Liver (tissue), 8 donors: ENCODE measurements at regions not wholly inside any gene's neighbourhood (a gene's known extent, or its start where the extent isn't known, plus 50 kb on each side); places are given as distances from the start of the nearest gene placed in this dataset.

Experiments
- DNase-seq: peaks from one replicate; pipeline ENCODE4 v3.0.0-alpha.2; 2017; ENCODE audit warnings: low spot score
- H3K27ac ChIP-seq, 2 donors: one replicate each; pipeline ENCODE4 v1.7.0; 2013; ENCODE audit warnings: inconsistent platforms in 2 of 2, low read length in 2 of 2, control low read depth in 1 of 2, low read depth in 1 of 2, mild to moderate bottlenecking in 1 of 2
- H3K27me3 ChIP-seq, 4 donors: one replicate each; pipeline versions ENCODE4 v1.6.1 to v1.7.0; 2013; ENCODE audit warnings: low read length in 3 of 4, inconsistent platforms in 1 of 4, mild to moderate bottlenecking in 1 of 4, moderate library complexity in 1 of 4; ENCODE audit not compliant: control insufficient read depth in 4 of 4, insufficient read depth in 4 of 4
- H3K36me3 ChIP-seq, 4 donors: one replicate each; pipeline versions ENCODE4 v1.6.1 to v1.7.0; 2013; ENCODE audit warnings: low read length in 3 of 4, mild to moderate bottlenecking in 3 of 4, low read depth in 1 of 4, moderate library complexity in 1 of 4; ENCODE audit not compliant: control insufficient read depth in 4 of 4, insufficient read depth in 3 of 4
- H3K4me1 ChIP-seq, 4 donors: one replicate each; pipeline versions ENCODE4 v1.6.1 to v1.7.0; 2013; ENCODE audit warnings: low read length in 3 of 4, mild to moderate bottlenecking in 3 of 4, moderate library complexity in 1 of 4; ENCODE audit not compliant: control insufficient read depth in 4 of 4, insufficient read depth in 4 of 4
- H3K4me3 ChIP-seq, 3 donors: one replicate each; pipeline versions ENCODE4 v1.6.1 to v1.7.0; 2013; ENCODE audit warnings: low read length in 3 of 3, control low read depth in 1 of 3, low read depth in 1 of 3, mild to moderate bottlenecking in 1 of 3
- H3K9ac ChIP-seq, 2 donors: one replicate each; pipeline ENCODE4 v1.7.0; 2013; ENCODE audit warnings: low read length in 2 of 2, mild to moderate bottlenecking in 2 of 2, moderate library complexity in 2 of 2, control low read depth in 1 of 2, low read depth in 1 of 2
- H3K9me3 ChIP-seq, 4 donors: one replicate each; pipeline versions ENCODE4 v1.6.1 to v1.7.0; 2013; ENCODE audit warnings: low read length in 3 of 4; ENCODE audit not compliant: control insufficient read depth in 4 of 4
- ATF3 ChIP-seq: IDR thresholded peaks from 2 replicates; pipeline ENCODE4 v1.6.1; 2016; ENCODE audit warnings: antibody characterized with exemption
- CTCF ChIP-seq: fragments of 150-350 bp; IDR thresholded peaks from 2 replicates; pipeline ENCODE4 v1.5.1; 2017; ENCODE audit warnings: improper control_type of control experiment, low read depth, low read length; ENCODE audit not compliant: missing input control
- EGR1 ChIP-seq, 2 donors: IDR thresholded peaks; 2 replicates each; pipeline ENCODE4 v1.6.1; 2016 to 2018; ENCODE audit warnings: antibody characterized with exemption in 2 of 2, low read depth in 2 of 2
- FOXA1 ChIP-seq: IDR thresholded peaks from 2 replicates; pipeline ENCODE4 v1.6.1; 2016; ENCODE audit warnings: antibody characterized with exemption
- FOXA2 ChIP-seq: IDR thresholded peaks from 2 replicates; pipeline ENCODE4 v1.6.1; 2016; ENCODE audit warnings: antibody characterized with exemption
- GABPA ChIP-seq, 2 donors: IDR thresholded peaks in 1 of 2; conservative IDR thresholded peaks in 1 of 2; 2 replicates each; pipeline ENCODE4 v1.6.1; 2016; ENCODE audit warnings: antibody characterized with exemption in 2 of 2, mild to moderate bottlenecking in 1 of 2, moderate library complexity in 1 of 2
- HNF4A ChIP-seq, 2 donors: conservative IDR thresholded peaks; 2 replicates each; pipeline ENCODE4 v1.6.1; 2016; ENCODE audit warnings: antibody characterized with exemption in 2 of 2, mild to moderate bottlenecking in 2 of 2
- HNF4G ChIP-seq: IDR thresholded peaks from 2 replicates; pipeline ENCODE4 v1.6.1; 2016; ENCODE audit warnings: antibody characterized with exemption
- JUND ChIP-seq, 2 donors: IDR thresholded peaks; 2 replicates each; pipeline ENCODE4 v1.6.1; 2016; ENCODE audit warnings: antibody characterized with exemption in 2 of 2
- MAX ChIP-seq: IDR thresholded peaks from 2 replicates; pipeline ENCODE4 v1.6.1; 2016; ENCODE audit warnings: antibody characterized with exemption
- RAD21 ChIP-seq, 2 donors: IDR thresholded peaks; 2 replicates each; pipeline ENCODE4 v1.6.1; 2016; ENCODE audit warnings: antibody characterized with exemption in 2 of 2, mild to moderate bottlenecking in 2 of 2
- REST ChIP-seq: IDR thresholded peaks from 2 replicates; pipeline ENCODE4 v1.6.1; 2016; ENCODE audit warnings: antibody characterized with exemption, mild to moderate bottlenecking
- RXRA ChIP-seq, 2 donors: IDR thresholded peaks; 2 replicates each; pipeline ENCODE4 v1.6.1; 2017 to 2018; ENCODE audit warnings: antibody characterized with exemption in 2 of 2, mild to moderate bottlenecking in 1 of 2
- TAF1 ChIP-seq: conservative IDR thresholded peaks from 2 replicates; pipeline ENCODE4 v1.6.1; 2016; ENCODE audit warnings: antibody characterized with exemption, mild to moderate bottlenecking
- YY1 ChIP-seq: IDR thresholded peaks from 2 replicates; pipeline ENCODE4 v1.6.1; 2016; ENCODE audit warnings: antibody characterized with exemption, mild to moderate bottlenecking
- ZBTB33 ChIP-seq: IDR thresholded peaks from 2 replicates; pipeline ENCODE4 v1.6.1; 2016; ENCODE audit warnings: antibody characterized with exemption
- WGBS: extraction: QIAGEN DNeasy Blood & Tissue Kit; methylation state at CpG from one replicate; pipeline ENCODE4 v1.1.7; 2013; 5-methylcytosine and 5-hydroxymethylcytosine counted together
- donor health status: healthy.
- donor health status: healthy.
- donor health status: healthy.
- donor health status: healthy.
- donor health status: healthy.

- no peak for DNase-seq
- no peak for TF ChIP-seq JUND (IDR thresholded peaks at IDR 0.05)
- TF ChIP-seq YY1: no peak
- no peak for TF ChIP-seq REST
- no peak for TF ChIP-seq FOXA2
- no peak for TF ChIP-seq FOXA1
- TF ChIP-seq CTCF: no peak
- TF ChIP-seq ZBTB33: no peak
- no peak for TF ChIP-seq GABPA (IDR thresholded peaks at IDR 0.05 in 1 of 2, conservative IDR thresholded peaks at IDR 0.05 in 1 of 2)
- TF ChIP-seq EGR1 (IDR thresholded peaks at IDR 0.05; ENCODE audit: low read depth in 2 of 2): no peak
- no peak for TF ChIP-seq TAF1
- H3K27ac ChIP-seq: no peak overlapping the region
- no peak overlapping the region for H3K9ac ChIP-seq
- WGBS: 85% methylated on average over 4 of the region's 4 CpGs
- peaks cover 0 to 7% (median 0%) of the 10 kb centered on the region in 4 donors for H3K9me3 ChIP-seq
- H3K4me1 ChIP-seq: no peaks in the 10 kb centered on the region
- no peaks in the 10 kb centered on the region for H3K36me3 ChIP-seq
- H3K4me3 ChIP-seq: no peak overlapping the region
- H3K27me3 ChIP-seq: no peaks in the 10 kb centered on the region
Observed at GRCh38 chr12:126385785-126386184, 1320.5 kb downstream of the AACS start.

- Histone ChIP-seq H3K4me1 (no peaks in the 10 kb centered on the region), H3K36me3 (no peaks in the 10 kb centered on the region), H3K9ac (no peak overlapping the region), H3K27ac (no peak overlapping the region), H3K27me3 (no peaks in the 10 kb centered on the region), H3K9me3 (no peaks in the 10 kb centered on the region), H3K4me3 (no peak overlapping the region)
- 77% methylated on average over 9 of the region's 9 CpGs for WGBS
- TF ChIP-seq CTCF (no peak), GABPA (IDR thresholded peaks at IDR 0.05 in 1 of 2, conservative IDR thresholded peaks at IDR 0.05 in 1 of 2) (no peak), FOXA1 (no peak), REST (no peak), JUND (IDR thresholded peaks at IDR 0.05) (no peak), MAX (no peak), FOXA2 (no peak), YY1 (no peak), TAF1 (no peak), EGR1 (IDR thresholded peaks at IDR 0.05; ENCODE audit: low read depth in 2 of 2) (no peak), RXRA (IDR thresholded peaks at IDR 0.05) (no peak), ATF3 (no peak), HNF4A (conservative IDR thresholded peaks at IDR 0.05) (no peak), HNF4G (no peak), RAD21 (IDR thresholded peaks at IDR 0.05) (no peak)
- DNase-seq: no peak
Observed at GRCh38 chr12:126389220-126389841, 1324.1 kb downstream of the AACS start.
